ENCODE measurements at regions not wholly inside any gene's neighbourhood (a gene's known extent, or its start where the extent isn't known, plus 50 kb on each side); places are given as distances from the start of the nearest gene placed in this dataset.
A peak's percentile ranks its signal among the peaks of the same experiment; 100 is the strongest.

DNA sequence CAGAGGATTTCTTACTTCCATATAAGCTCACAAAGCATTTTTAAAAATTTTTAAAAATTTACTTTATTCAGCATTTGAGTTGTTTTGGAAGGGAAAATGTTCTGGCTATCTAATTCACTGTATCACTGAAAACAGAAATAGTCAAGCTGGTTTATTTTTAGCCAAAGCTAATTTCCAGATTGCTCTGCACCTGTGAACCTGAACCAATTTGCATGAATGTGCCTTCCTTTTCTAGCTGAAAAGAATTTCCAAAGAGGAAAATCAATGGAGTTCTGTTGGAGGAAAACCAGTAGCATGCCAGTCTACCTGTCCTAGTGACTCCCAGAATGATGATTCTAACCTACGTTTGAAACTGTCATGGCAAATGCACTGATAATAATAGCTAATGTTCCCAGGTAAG, 134.2 kb upstream of the LIPC start:
- H3K9ac ChIP-seq: no peak overlapping the region
- TF ChIP-seq, protein P1, sequence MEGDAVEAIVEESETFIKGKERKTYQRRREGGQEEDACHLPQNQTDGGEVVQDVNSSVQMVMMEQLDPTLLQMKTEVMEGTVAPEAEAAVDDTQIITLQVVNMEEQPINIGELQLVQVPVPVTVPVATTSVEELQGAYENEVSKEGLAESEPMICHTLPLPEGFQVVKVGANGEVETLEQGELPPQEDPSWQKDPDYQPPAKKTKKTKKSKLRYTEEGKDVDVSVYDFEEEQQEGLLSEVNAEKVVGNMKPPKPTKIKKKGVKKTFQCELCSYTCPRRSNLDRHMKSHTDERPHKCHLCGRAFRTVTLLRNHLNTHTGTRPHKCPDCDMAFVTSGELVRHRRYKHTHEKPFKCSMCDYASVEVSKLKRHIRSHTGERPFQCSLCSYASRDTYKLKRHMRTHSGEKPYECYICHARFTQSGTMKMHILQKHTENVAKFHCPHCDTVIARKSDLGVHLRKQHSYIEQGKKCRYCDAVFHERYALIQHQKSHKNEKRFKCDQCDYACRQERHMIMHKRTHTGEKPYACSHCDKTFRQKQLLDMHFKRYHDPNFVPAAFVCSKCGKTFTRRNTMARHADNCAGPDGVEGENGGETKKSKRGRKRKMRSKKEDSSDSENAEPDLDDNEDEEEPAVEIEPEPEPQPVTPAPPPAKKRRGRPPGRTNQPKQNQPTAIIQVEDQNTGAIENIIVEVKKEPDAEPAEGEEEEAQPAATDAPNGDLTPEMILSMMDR (conservative IDR thresholded peaks at IDR 0.05; ENCODE audit: low read depth, low read length): no peak
- no peak overlapping the region for H3K27ac ChIP-seq
- no peak overlapping the region for H2AFZ ChIP-seq (ENCODE audit: low read depth)
- peaks cover 38% of the 10 kb centered on the region for H3K4me1 ChIP-seq (ENCODE audit: low read depth, poor library complexity, severe bottlenecking)
- no peaks in the 10 kb centered on the region for H4K20me1 ChIP-seq (ENCODE audit: insufficient read depth)
- H3K36me3 ChIP-seq (ENCODE audit: insufficient read depth): no peaks in the 10 kb centered on the region
- H3K27me3 ChIP-seq (ENCODE audit: insufficient read depth, low read depth): no peaks in the 10 kb centered on the region
- peak overlapping the region; percentile 22; the same call in 1 of the 2 replicates for H3K4me2 ChIP-seq
- H3K4me3 ChIP-seq (IDR thresholded peaks at IDR 0.05; ENCODE audit: insufficient read depth, low read depth, low read length): no peak overlapping the region
- no peaks in the 10 kb centered on the region for H3K79me2 ChIP-seq (ENCODE audit: insufficient read depth, low read depth)

DNA sequence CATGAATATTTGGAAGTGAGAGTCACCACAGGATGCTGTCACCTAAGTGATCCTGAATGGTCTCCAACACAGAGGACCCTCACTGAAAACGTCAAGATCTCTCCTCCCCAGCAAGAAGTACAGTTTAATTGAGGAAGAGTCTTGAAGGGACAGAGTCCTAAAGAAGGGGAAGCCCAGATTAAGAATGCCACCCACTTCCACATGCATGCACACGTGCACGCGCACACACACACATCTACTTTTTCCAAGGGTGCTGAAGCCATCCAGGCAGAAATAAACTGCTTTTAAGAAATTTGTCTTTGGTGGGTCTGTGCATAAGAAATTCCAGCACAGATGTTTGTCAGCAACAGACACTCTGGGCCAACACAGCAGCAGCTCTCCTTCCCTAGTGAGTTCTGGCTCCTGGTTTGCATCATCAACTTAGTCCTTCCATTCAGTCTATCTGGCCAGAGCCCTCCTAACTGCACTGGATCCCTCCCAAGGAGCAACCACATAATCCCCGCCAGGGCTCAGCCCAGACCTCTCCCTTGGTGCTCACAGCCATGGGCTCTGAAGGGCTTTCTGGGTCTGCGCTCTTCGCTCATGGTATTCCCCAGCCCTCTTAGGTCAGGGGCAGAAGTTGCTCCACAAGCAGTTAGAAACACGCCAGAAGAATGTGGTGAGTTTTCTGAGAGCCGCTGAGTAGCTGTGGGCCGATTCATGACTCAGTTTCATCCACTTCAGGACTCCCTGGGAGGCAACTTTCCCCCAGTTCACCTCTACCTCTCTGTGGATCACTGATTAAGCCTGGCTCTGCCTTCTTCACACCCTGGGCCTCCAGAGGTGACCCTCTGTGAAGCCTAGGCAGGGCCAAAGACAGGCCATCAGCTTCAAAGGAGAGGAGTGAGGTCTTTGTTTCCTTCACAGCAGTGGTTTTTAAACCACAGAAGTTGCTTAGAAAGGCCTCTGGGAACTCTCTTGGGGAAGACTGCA, 132.6 kb upstream of the LIPC start:
- TF ChIP-seq, protein P1 (conservative IDR thresholded peaks at IDR 0.05; ENCODE audit: low read depth, low read length): no peak
- Histone ChIP-seq H3K4me2 (no peak overlapping the region), H3K36me3 (ENCODE audit: insufficient read depth) (no peaks in the 10 kb centered on the region), H3K9ac (no peak overlapping the region), H4K20me1 (ENCODE audit: insufficient read depth) (no peaks in the 10 kb centered on the region), H3K27ac (no peak overlapping the region), H3K4me3 (IDR thresholded peaks at IDR 0.05; ENCODE audit: insufficient read depth, low read depth, low read length) (no peak overlapping the region), H2AFZ (ENCODE audit: low read depth) (no peak overlapping the region), H3K79me2 (ENCODE audit: insufficient read depth, low read depth) (no peaks in the 10 kb centered on the region), H3K27me3 (ENCODE audit: insufficient read depth, low read depth) (no peaks in the 10 kb centered on the region), H3K4me1 (ENCODE audit: low read depth, poor library complexity, severe bottlenecking) (peaks cover 22% of the 10 kb centered on the region)

DNA sequence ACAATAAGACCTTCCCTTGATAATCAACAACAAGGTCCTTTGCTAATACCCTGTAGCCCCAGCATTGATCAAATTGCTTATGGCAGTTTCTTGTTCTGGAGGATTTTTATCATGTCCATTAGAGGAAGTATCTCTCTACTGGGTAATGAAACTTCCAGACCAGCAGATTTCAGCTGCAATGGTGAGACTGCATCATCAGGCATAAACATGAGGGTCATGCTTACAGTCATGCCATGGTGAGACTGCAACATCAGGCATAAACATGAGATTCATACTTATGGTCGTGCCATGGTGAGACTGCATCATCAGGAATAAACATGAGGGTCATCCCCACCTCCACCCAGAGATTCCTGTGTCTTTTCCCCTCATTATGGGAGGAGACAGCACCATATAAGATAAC, 129.0 kb upstream of the LIPC start:
- TF ChIP-seq, protein P1 (conservative IDR thresholded peaks at IDR 0.05; ENCODE audit: low read depth, low read length): no peak
- Histone ChIP-seq H3K27ac (no peak overlapping the region), H3K36me3 (ENCODE audit: insufficient read depth) (no peaks in the 10 kb centered on the region), H3K4me2 (no peak overlapping the region), H3K79me2 (ENCODE audit: insufficient read depth, low read depth) (no peaks in the 10 kb centered on the region), H2AFZ (ENCODE audit: low read depth) (no peak overlapping the region), H3K4me3 (IDR thresholded peaks at IDR 0.05; ENCODE audit: insufficient read depth, low read depth, low read length) (no peak overlapping the region), H3K9ac (no peak overlapping the region), H3K27me3 (ENCODE audit: insufficient read depth, low read depth) (no peaks in the 10 kb centered on the region), H3K4me1 (ENCODE audit: low read depth, poor library complexity, severe bottlenecking) (peaks cover 16% of the 10 kb centered on the region), H4K20me1 (ENCODE audit: insufficient read depth) (no peaks in the 10 kb centered on the region)

DNA sequence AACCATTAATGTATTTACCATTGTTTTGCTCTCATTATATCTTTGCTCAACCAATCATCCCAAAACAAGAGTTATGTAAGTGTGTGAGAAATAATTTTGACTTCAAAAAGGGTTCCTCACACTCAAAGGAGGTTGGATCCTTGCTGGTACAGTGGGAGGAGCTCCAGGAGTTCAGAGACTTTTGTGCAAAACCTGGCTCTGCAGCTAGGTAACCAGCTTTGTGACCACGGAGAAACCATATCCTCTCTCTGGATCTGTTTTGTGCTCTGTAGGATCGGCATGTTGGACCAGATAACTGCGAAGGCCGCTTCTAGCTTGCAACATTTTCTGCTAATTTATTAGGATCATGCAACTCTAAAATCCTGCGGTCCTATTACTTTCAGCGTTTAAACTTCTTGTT, 128.6 kb upstream of the LIPC start:
- Histone ChIP-seq H4K20me1 (ENCODE audit: insufficient read depth) (no peaks in the 10 kb centered on the region), H3K4me1 (ENCODE audit: low read depth, poor library complexity, severe bottlenecking) (peaks cover 12% of the 10 kb centered on the region), H3K4me3 (IDR thresholded peaks at IDR 0.05; ENCODE audit: insufficient read depth, low read depth, low read length) (no peak overlapping the region), H3K27me3 (ENCODE audit: insufficient read depth, low read depth) (no peaks in the 10 kb centered on the region), H3K9ac (no peak overlapping the region), H3K4me2 (no peak overlapping the region), H3K27ac (no peak overlapping the region), H3K79me2 (ENCODE audit: insufficient read depth, low read depth) (no peaks in the 10 kb centered on the region), H2AFZ (ENCODE audit: low read depth) (no peak overlapping the region), H3K36me3 (ENCODE audit: insufficient read depth) (no peaks in the 10 kb centered on the region)
- TF ChIP-seq, protein P1 (conservative IDR thresholded peaks at IDR 0.05; ENCODE audit: low read depth, low read length): no peak
